Hepatocyte (in vitro differentiated cells): ENCODE measurements at regions not wholly inside any gene's neighbourhood (a gene's known extent, or its start where the extent isn't known, plus 50 kb on each side); places are given as distances from the start of the nearest gene placed in this dataset.

Source experiments
- DNase-seq: peaks from one replicate; pipeline ENCODE4 v3.0.0-alpha.2; 2016; ENCODE audit warnings: low spot score
- H2AFZ ChIP-seq: fragments of 200-600 bp; sonication (generic); 2 replicates; pipeline ENCODE4 v1.6.0; 2016; ENCODE audit warnings: antibody characterized with exemption, mild to moderate bottlenecking
- H3K27ac ChIP-seq: fragments of 200-600 bp; sonication (generic); 2 replicates; pipeline ENCODE4 v1.5.1; 2016; ENCODE audit warnings: mild to moderate bottlenecking
- H3K27me3 ChIP-seq: fragments of 200-600 bp; sonication (generic); 2 replicates; pipeline ENCODE4 v1.6.1; 2016
- H3K36me3 ChIP-seq: fragments of 200-600 bp; sonication (generic); replicated peaks from 2 replicates; pipeline ENCODE4 v1.5.1; 2016; ENCODE audit warnings: low read depth; ENCODE audit not compliant: insufficient read depth
- H3K4me1 ChIP-seq: fragments of 200-600 bp; sonication (generic); 2 replicates; pipeline ENCODE4 v1.5.1; 2016; ENCODE audit warnings: mild to moderate bottlenecking, moderate library complexity; ENCODE audit not compliant: insufficient read depth
- H3K4me2 ChIP-seq: fragments of 200-600 bp; sonication (generic); 2 replicates; pipeline ENCODE4 v1.6.0; 2016
- H3K4me3 ChIP-seq: fragments of 200-600 bp; sonication (generic); 2 replicates; pipeline ENCODE4 v1.5.1; 2016; ENCODE audit warnings: mild to moderate bottlenecking
- H3K79me2 ChIP-seq: fragments of 200-600 bp; sonication (generic); 2 replicates; pipeline ENCODE4 v1.6.0; 2017; ENCODE audit warnings: mild to moderate bottlenecking
- H3K9me2 ChIP-seq: fragments of 200-600 bp; sonication (generic); replicated peaks from 2 replicates; pipeline ENCODE4 v1.6.0; 2017; ENCODE audit warnings: mild to moderate bottlenecking; ENCODE audit not compliant: insufficient read depth
- H3K9me3 ChIP-seq: fragments of 200-600 bp; sonication (generic); 2 replicates; pipeline ENCODE4 v1.5.1; 2016; ENCODE audit warnings: low read depth, mild to moderate bottlenecking
- H4K20me1 ChIP-seq: fragments of 200-600 bp; sonication (generic); 2 replicates; pipeline ENCODE4 v1.6.0; 2016; ENCODE audit warnings: mild to moderate bottlenecking; ENCODE audit not compliant: insufficient read depth, poor library complexity, severe bottlenecking
- CTCF ChIP-seq: fragments of 200-600 bp; sonication (generic); IDR thresholded peaks from 2 replicates; pipeline ENCODE4 v1.5.1; 2016; ENCODE audit warnings: antibody characterized with exemption, mild to moderate bottlenecking; ENCODE audit not compliant: poor library complexity
- EZH2 ChIP-seq: fragments of 200-600 bp; sonication (generic); IDR thresholded peaks from 2 replicates; pipeline ENCODE4 v1.6.1; 2016; ENCODE audit warnings: antibody characterized with exemption, mild to moderate bottlenecking, borderline replicate concordance
- EZH2phosphoT487 ChIP-seq: fragments of 200-600 bp; sonication (generic); IDR thresholded peaks from one replicate; pipeline ENCODE4 v1.6.1; 2018; ENCODE audit warnings: antibody characterized with exemption, mild to moderate bottlenecking, low read depth, moderate library complexity; ENCODE audit not compliant: unreplicated experiment, severe bottlenecking
- WGBS: methylation state at CpG from one replicate; pipeline ENCODE4 v1.1.6; 2016; ENCODE audit warnings: low lambda C conversion rate; ENCODE audit errors: missing lambda C conversion rate; 5-methylcytosine and 5-hydroxymethylcytosine counted together

- Histone ChIP-seq H4K20me1 (no peaks in the 10 kb centered on the region), H3K27me3 (no peaks in the 10 kb centered on the region), H3K36me3 (no peaks in the 10 kb centered on the region), H3K27ac (no peak overlapping the region), H3K79me2 (no peaks in the 10 kb centered on the region), H3K4me1 (no peaks in the 10 kb centered on the region), H3K9me2 (no peaks in the 10 kb centered on the region), H3K9me3 (no peaks in the 10 kb centered on the region), H2AFZ (no peak overlapping the region), H3K4me2 (no peak overlapping the region), H3K4me3 (no peak overlapping the region)
- TF ChIP-seq EZH2phosphoT487 (no peak), EZH2 (no peak), CTCF (no peak)
- WGBS, result 94% methylated on average over 9 of the region's 9 CpGs
- DNase-seq, result no peak
These were observed 371.4 kb upstream of the AMOT start for GRCh38 chrX:113212052-113212451.

GRCh38 chrX:113202601-113203000 lies 362.0 kb upstream of the AMOT start:
- Histone ChIP-seq H2AFZ (no peak overlapping the region), H3K36me3 (no peaks in the 10 kb centered on the region), H3K79me2 (no peaks in the 10 kb centered on the region), H3K4me2 (no peak overlapping the region), H3K27ac (no peak overlapping the region), H3K4me1 (no peaks in the 10 kb centered on the region), H3K27me3 (no peaks in the 10 kb centered on the region), H3K9me3 (no peaks in the 10 kb centered on the region), H3K9me2 (no peaks in the 10 kb centered on the region), H3K4me3 (no peak overlapping the region), H4K20me1 (no peaks in the 10 kb centered on the region)
- TF ChIP-seq EZH2, result no peak
- TF ChIP-seq EZH2phosphoT487, result no peak
- no peak for TF ChIP-seq CTCF
- DNase-seq, result no peak
- WGBS, result 92% methylated on average over 5 of the region's 5 CpGs

DNA sequence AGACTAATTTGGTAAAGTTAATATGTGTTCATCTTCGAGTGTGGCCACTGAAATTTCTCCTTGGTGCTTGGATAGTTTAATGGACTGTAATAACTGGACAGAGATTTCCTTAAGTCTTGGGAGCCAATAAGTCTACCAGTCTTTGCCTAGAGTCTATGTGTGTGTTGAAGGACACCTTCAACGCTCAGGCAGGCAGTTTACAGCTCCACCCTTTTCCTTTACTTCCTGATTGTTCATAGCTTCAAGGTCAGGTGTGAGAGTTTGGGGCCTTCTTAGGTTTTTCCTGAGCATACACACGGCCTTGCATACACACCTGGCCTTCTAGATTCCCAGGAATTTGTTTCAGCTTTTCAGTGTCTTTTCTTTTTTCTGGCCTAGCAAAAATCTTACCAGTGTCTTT lies 355.3 kb upstream of the AMOT start:
- Histone ChIP-seq H2AFZ (no peak overlapping the region), H3K4me2 (no peak overlapping the region), H3K9me3 (peaks cover 4% of the 10 kb centered on the region), H3K27ac (peak overlapping the region; percentile 59), H4K20me1 (no peaks in the 10 kb centered on the region), H3K4me1 (no peaks in the 10 kb centered on the region), H3K4me3 (no peak overlapping the region), H3K79me2 (no peaks in the 10 kb centered on the region), H3K36me3 (no peaks in the 10 kb centered on the region), H3K27me3 (no peaks in the 10 kb centered on the region), H3K9me2 (no peaks in the 10 kb centered on the region)
- TF ChIP-seq CTCF (no peak), EZH2 (no peak), EZH2phosphoT487 (no peak)
- DNase-seq, result peak; percentile 16
- WGBS, result 56% methylated on average over 3 of the region's 3 CpGs

DNA sequence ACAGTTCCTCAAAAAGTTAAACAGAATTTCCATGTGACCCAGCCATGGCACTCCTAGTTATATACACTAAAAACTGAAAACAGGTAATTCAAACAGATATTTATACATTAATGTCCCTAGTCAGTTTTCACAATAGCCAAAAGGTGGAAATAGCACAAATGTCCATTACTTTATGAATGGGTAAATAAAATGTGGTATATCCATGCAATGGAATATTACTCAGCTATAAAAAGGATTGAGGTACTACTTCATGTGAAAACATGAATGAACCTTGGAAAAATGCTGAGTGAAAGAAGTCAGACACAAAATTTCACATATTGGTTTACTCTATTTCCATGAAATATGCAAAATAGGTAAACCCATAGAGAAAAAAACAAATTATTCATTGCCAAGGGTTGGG lies 351.8 kb upstream of the AMOT start:
- TF ChIP-seq EZH2 (no peak), CTCF (no peak), EZH2phosphoT487 (no peak)
- Histone ChIP-seq H3K36me3 (no peaks in the 10 kb centered on the region), H3K4me2 (no peak overlapping the region), H3K4me1 (no peaks in the 10 kb centered on the region), H2AFZ (no peak overlapping the region), H3K79me2 (no peaks in the 10 kb centered on the region), H3K9me3 (peaks cover 4% of the 10 kb centered on the region), H3K9me2 (no peaks in the 10 kb centered on the region), H3K27me3 (no peaks in the 10 kb centered on the region), H3K4me3 (no peak overlapping the region), H3K27ac (no peak overlapping the region), H4K20me1 (no peaks in the 10 kb centered on the region)
- no peak for DNase-seq
